ENCODE measurements at regions not wholly inside any gene's neighbourhood (a gene's known extent, or its start where the extent isn't known, plus 50 kb on each side); places are given as distances from the start of the nearest gene placed in this dataset.

DNA sequence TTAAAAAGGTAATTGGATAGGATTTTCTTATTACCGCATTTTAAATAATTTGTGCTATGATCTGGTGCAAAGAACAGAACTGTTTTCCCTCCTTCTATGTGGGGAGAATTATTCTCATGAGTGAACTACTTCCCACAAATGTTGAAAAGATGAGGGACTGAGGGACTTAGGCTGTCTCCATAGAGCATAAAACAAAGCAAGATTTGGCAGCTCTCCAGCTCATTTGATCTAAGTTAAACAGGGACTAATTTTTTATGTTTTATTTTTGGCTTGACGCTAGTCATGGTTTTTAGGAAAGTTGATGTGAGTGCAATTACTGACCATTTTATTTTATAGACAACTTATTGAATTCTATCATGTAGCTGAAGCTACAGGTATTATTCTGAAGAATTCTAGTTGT lies 362.3 kb downstream of the HLX start:
- TF ChIP-seq, protein P1, sequence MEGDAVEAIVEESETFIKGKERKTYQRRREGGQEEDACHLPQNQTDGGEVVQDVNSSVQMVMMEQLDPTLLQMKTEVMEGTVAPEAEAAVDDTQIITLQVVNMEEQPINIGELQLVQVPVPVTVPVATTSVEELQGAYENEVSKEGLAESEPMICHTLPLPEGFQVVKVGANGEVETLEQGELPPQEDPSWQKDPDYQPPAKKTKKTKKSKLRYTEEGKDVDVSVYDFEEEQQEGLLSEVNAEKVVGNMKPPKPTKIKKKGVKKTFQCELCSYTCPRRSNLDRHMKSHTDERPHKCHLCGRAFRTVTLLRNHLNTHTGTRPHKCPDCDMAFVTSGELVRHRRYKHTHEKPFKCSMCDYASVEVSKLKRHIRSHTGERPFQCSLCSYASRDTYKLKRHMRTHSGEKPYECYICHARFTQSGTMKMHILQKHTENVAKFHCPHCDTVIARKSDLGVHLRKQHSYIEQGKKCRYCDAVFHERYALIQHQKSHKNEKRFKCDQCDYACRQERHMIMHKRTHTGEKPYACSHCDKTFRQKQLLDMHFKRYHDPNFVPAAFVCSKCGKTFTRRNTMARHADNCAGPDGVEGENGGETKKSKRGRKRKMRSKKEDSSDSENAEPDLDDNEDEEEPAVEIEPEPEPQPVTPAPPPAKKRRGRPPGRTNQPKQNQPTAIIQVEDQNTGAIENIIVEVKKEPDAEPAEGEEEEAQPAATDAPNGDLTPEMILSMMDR (IDR thresholded peaks at IDR 0.05 in 4 of 5, conservative IDR thresholded peaks at IDR 0.05 in 1 of 5) = no peak
- TF ChIP-seq POLR2A (IDR thresholded peaks at IDR 0.05) = no peak
